GM18861 (cell line): ENCODE measurements at regions not wholly inside any gene's neighbourhood (a gene's known extent, or its start where the extent isn't known, plus 50 kb on each side); places are given as distances from the start of the nearest gene placed in this dataset.

Experiments used
- ATAC-seq: cut with Tn5 transposase; IDR thresholded peaks from one replicate; pipeline ENCODE4 v1.9.1; 2021; ENCODE audit not compliant: unreplicated experiment

DNA sequence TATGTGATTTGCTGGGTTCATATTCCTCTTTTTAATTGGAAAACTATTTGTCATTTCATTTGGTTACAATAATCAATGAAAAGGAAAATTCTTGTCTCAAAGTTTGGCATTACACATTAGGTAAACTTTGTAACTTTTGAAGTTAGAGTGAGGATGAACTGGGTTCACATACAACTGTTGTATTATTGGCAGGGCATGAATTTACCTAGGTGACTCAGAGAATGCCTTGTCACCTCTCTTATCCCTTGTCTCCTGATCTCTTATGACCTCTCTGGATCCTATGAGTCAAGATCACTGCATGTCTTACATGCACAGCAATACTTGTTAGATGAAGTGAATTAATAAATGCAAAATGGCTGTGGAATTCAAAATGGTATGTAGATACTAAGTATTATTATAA lies 563.4 kb upstream of the GCFC2 start:
- ATAC-seq = no peak

DNA sequence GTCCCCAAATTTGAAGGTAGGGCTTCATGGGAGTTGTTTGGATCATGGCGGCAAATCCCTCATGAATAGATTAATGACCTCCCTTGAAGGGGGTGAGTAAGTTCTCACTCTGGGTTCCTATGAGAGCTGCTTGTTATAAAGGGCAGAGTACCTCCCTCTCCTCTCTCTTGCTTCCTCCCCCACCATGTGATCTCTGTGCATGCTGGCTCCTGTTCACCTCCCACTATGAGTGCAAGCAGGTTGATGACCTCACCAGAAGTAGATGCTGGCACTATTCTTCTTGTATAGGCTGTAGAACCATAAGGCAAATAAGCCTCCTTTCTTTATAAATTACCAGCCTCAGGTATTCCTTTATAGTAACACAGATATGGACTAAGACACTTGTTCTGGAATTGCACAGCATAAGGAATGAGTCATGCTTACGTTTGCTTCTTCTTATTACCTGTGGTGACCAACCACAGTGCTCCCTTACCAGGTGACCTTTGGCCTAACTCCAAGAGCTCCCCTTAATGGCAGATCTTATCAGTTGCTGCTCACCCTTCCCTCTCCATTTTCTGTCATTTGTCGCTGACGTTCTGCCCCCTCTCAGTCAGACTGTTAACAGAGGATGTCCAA lies 559.5 kb upstream of the GCFC2 start:
- ATAC-seq = no peak

DNA sequence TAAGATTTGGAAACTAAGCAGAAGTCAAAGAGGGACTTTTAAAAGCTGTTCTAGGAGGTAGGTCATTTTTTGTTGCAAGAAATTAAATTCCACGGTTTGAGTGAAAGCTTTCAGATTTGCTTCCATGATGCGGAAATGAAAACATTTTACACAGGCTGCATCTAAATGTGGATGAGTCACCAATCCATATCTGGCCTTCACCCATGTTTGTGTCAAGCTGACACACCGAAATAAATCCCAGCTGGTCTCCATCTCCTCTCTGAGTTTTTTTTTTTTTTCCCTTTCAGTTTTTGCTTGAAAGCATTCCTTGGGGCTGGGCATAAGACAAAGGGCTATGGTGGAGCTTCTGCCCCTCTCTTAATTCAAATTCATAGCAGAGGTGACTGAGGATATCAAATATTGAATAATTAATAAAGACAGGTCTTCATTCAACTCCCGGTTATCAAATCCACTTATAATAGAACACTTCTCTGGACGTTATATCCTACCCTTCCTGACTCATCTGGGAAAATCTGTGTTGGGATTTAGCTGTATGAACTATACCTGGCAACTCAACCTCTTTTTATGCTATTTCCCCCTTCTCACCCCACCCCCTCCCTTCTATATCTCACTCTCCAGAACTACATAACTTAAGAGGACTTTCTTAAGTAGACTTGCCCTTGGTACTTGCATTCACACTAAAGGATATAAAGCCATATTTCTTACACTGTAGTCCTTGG lies 558.3 kb upstream of the GCFC2 start:
- ATAC-seq = no peak

DNA sequence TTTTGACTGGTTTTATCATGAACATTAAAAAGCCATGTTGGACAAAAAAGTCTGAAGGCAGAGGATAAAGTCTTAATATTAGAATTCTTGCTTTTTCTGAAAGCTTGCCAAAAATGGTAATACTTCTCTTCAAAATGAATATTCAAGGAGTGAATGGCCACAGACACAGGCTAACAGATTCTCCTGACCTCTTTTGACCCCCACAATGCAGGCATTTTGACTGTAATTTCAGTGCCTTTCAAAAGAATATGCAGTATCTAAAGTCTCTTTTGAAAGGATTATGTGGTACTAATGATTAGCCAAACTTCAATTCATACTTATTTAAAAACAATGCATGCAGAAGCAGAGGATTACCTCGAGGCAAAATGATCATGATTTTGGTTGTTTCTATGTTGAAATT lies 557.8 kb upstream of the GCFC2 start:
- ATAC-seq = no peak

DNA sequence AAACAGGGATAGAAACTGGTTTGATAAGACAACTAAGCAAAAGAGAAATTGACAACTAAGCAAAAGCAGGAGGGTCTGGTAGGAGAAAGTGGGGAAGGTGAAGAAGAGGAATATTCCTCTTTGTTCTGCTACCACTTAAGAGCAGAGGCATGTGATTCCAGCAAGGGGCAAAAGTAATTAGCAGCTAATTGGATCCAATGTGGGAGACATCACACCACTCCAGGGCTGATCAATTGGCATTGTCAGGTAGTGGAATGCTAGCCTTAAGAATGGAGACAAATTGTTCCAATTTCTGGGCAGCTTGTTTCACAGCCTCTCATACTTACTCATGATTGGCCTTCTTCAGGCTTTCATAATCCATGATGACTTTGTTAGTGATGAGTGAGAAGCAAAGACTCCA lies 547.1 kb upstream of the GCFC2 start:
- no peak for ATAC-seq

DNA sequence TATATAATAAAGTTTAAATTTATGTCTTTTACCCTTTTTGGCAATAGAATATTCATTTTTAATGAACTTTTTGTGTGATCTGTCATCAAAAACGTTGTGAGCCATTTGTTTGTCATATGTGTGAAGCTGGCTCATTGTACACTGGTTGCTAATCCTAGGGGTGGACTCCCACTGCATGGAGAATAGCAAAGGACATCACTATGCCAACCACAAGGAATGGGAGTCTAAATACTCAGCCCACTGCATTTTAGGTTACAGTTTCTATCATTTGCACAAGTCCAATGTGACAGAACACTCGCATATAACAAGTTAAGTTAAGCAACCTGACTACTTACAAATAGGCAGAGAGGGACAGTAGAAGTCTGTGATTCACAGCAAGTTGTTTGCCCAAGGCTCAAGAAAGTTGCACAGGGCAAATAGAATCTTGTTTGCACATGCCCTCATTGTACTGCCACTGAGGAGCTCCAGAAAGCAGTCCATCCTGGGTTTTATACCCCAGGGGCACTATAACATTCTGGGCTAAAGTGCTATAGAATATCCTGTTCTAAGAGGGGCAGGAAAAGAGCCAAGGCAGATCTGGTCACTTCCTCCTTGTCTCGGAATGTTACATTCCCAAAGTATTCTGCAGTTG lies 545.9 kb upstream of the GCFC2 start:
- ATAC-seq = no peak

DNA sequence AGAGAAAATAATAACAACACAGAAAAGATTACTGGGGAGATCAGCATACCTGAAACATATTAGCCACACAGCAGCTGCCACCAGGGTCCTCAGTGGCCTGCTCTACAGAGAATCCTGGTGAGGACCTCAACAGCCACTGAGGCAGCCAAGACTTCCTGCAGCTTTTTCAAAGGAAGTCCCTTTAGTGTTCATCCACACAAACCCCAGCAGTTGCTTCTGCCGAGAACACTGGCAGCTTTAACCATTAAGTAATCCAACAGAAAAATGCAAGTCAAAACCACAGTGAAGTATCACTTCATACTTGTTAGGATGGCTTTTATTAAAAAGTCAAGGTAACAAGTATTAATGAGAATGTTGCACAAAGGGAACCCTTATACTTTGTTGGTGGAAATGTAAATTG lies 542.0 kb upstream of the GCFC2 start:
- ATAC-seq = no peak

DNA sequence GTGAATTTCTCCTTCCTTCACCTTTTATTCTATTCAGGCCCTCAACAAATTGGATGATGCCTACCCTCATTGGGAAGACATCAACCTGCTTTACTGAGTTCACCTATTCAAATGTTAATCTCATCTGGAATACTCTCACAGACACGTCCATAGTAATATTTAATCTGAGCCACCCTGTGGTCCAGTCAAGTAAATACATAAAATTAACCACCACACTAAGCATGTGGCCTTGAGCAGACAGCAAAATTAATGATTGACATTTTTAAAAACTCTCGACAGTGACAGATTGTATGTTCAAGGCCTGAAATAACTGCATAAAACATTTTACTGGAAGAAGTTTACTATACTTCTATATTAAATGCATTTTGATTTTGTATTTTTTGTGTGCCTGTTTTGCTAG lies 540.6 kb upstream of the GCFC2 start:
- no peak for ATAC-seq

DNA sequence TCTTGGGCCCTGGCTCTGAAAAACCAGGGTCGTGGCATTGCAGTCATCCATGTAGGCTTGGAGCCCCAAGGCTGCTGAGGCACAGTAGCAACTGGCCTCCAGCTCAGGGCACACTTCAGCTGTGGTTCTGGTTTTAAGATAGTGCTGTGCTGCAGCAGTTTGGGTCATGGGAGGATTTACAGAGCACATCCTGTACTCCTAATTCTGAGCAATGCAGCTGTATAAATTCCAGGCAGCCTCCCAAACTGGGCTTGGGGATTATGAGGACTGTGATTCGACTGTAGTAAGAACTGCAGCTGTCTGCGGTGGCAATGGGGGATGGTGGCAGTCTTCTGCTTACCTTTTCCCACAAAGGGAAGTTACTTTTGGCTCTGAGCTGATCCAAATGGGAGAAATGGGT lies 536.3 kb upstream of the GCFC2 start:
- ATAC-seq = no peak

DNA sequence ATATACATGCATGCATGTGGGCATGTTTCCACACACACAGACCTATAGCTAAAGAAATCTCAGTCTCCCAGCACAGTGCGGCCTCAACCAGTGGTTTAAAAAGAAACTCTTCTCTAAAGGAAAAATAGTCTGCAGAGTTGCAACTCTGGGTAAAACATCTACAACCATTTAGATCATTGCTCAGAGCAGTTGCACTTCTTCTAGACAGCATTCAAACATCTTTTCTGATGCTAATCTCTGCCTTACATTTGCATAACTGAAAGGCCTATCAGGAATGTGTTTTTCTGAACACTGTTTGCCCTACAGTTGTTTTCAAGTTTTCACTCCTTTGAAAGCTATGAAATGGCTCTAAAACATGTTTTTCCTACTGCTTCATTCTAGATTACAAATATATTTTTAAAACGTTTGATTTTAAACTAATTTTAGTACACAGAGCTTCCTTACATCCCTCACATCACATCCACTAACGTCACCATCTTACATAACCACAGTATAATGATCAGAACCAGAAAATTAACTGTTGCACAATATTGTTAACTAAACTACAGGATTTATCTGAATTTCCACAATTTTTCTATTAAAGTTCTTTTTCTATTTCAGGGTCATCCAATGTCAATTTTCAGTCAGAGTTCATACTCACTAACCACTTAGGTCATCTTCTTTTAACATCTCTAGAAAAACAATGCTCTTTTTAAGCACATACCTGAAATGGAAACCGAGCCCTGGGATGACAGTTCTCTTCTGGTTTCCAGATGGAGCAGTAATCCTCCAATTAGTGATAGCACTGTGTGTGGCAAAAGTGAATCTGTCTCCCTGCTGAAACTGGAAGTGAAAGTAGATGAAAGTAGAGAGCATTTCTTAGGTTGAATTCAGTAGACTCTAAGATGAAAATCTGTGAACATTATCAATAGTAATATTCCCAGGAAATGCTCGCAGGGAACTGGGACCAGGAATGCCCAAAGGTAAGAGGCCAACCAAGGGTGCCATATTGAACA lies 501.6 kb upstream of the GCFC2 start:
- ATAC-seq = no peak

DNA sequence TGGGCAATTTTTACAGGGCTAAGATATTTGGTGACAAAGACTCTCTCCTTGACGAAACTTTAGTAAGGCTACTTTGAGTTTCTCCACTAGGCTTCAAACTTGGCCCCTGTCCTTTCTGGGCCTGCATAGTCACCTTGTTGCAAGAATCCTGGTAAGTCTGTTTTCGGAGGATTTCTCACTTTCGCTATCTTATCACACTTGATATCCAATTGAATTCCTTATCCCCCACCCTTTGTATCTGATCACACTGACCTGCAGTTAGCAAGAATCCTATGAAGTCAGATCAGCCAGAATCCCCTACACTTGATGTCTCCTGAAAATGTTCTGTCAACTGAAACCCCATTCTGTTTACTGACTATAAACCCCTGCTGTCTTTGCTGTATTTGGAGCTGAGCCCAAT lies 499.8 kb upstream of the GCFC2 start:
- ATAC-seq = no peak

DNA sequence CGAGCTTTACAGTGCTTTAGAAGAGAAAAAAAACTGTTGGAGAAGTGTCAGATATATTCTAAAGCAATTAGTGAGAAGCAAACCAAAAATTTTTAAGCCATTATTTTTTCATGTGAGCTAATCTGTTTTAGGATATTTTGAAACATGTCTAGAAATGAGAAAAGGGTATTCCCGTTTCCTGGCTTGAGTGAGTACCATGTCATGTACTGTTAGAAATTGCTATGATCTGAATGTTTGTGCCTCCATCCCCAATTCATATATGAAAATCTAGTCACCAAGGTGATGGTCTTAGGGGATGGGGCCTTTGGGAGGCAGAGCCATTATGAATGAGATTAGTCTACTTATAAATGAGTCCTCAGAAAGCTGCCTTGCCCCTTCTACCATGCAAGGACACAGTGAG lies 493.3 kb upstream of the GCFC2 start:
- ATAC-seq = no peak

DNA sequence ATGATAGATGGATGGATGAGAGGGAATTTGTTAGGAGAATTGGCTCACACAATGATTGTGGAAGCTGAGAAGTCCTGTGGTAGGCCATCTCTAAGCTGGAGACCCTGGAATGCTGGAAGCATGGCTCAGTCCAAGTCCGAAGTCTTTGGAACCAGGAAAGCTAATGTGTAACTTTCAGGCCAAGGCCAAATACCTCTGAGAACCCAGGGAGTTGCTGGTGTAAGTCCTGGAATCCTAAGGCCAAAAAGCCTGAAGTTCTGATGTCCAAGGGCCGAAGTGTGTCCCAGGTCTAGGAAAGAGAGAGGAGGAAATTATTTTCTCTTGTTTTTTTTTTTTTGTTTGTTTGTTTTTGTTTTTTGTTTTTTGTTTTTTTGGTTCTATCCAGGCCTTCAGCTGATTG lies 492.2 kb upstream of the GCFC2 start:
- no peak for ATAC-seq

DNA sequence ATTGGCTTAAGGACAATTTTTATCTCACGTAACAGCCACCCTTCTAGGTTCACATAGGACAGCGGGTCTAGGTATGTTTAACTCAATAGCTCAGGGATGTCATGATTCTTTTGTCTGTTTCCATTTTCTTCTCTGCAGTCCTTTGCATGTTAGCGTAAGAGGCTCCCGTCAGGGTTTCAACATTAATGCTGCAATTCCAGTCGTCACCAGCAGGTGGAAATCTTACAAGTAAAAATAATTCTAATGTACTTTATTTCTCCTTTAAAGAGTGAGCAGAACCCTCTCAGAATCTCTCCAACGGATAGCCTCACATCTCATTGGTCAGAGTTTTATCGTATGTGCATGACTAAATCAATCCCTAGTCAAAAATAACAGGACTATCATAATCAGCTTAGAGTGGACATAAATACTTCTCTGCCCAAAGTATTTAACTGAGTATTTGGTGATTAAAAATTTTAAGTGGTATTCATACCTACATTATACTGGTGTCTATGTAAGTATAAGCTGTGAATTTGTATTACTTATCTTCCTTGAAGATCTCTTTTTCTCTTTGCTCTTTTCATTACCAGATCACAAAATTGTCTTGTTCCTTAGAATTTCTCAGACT lies 487.2 kb upstream of the GCFC2 start:
- peak; percentile 58 for ATAC-seq

DNA sequence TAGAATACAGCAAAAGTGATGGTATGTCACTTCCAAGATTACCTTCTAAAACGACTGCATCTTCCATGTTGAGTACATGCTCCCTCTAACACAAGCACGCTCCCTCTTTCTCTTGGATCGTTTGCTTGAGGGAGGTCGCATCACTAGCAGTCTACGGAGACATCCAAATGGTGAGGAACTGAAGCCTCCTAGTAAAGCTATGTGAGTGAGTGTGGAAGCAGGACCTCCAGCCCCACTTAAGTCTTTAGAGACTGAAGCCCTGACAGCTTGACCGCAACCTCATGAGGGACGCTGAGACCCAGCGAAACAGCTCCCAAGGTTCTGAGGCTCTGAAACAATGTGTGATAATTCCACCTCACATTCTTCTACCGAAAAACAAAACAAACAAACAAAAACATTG lies 486.7 kb upstream of the GCFC2 start:
- ATAC-seq = no peak

DNA sequence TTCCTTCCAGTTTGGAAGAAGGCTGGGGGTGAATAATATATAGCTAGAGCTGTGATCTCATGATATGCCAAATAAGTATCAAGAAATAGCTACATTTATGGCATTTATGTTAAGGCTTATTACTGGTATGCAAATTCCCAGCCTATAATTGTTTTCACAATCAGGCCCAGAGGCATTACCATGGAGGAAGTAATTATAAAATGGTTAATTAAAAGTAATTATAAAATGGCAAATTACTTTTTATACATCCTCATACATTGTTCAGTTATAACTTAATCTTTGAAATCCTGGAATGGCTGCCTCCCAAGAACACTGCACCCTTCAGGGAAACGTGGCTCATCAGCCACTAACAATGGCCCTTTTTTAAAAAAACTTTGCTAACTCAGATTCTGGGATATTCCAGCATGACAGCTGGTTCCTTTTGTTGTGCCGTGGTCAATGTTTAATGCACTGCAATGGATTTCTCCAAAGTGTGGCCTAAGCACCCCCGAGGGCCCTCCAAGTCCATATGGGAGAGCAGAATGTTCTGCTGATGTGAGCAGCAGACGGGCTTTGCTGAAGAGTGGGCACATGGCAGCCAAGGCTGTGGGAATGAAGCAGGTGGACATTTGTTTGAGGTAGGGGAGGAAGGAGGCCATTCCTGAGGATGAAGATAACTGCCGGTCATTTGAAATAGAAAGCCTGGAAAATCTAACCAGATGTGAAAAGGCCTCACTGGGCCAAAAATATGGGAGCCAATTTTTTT lies 483.5 kb upstream of the GCFC2 start:
- ATAC-seq = no peak

DNA sequence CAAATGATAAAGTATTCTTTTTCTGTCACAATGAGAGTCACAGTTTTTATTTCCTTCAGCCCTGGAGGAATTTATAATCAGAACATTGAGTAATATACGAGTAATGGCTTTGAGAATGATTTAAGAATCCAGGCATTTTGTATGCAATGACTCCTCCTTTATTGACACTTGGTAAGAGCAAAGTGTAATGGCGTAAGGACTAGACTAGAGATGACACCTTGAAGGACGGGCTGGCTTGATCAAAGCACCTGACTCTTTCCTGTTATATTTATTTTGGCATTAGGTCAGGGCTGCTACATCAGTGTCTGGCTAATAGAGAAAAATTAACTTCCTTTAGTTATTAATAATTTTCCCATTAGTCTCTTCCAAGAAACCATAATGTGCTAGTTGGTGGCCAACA lies 482.4 kb upstream of the GCFC2 start:
- no peak for ATAC-seq

DNA sequence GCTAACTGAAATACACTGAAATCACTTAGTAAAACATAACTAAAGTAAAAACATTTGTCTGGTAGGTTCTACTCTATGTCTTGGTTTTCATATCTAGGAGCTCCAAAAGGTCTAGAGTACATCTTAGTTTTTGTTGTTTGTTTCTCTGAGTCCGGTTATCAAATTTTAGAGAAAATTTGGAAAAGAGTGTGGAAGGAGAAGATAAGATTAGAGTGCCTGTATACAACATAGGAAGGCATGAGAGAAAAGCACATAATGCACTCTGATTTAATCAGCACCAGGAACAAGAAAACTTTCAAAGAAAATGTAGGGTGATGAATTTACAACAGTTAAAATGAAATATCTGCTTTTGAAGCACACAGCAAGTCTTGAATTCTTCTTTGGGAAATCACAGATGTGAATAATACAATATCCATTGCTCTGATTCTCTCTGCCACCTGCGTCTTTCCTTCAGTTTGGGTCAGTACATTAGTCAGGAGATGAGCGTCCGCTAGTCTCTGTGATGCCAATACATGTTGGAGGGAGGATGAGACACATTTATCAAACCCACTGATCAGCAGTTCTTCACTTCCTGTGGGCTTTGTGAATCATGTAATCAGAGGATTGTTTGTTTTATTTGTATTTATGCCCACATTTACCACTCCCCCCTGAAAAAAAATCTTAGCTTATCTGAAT lies 477.8 kb upstream of the GCFC2 start:
- no peak for ATAC-seq

DNA sequence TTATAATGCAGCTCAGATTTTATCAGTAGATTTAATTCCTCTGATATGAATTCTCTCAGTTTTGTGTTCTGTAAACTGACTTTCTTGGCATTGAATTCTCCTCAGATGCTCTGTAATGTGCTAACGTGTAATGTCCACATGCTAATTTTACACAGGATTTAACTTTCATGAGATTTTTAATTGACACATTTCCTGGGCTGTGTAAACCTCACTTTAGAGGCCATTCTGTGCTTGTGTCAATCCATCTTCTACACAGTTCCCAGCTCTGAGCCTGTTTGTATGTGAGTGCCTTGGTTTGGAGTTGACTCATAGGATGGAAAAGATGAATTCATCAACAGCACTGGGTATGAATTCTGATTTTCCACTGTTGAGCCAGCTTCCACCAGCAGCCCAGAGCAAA lies 476.7 kb upstream of the GCFC2 start:
- no peak for ATAC-seq

DNA sequence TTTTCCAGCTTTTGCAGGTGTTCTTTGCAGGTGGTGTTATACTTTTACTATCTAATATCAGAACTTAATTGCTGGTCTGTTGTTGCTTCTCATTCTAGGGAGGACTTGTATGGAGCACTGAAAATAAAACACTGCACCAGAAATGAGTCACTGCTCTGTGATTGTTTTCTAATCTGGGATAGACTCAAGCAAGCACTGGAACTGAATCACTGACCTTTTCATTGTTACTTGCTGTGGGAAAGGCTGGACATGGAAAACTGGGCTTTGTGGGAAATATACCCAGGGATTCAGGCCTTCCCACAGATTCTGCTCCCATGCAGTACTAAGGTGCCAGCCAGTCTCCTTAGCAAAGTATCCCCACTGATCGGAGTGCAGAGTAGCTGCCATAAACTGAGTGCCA lies 470.0 kb upstream of the GCFC2 start:
- ATAC-seq = no peak
